B cell (primary cell): ENCODE measurements at regions not wholly inside any gene's neighbourhood (a gene's known extent, or its start where the extent isn't known, plus 50 kb on each side); places are given as distances from the start of the nearest gene placed in this dataset.

ENCODE experiments used
- ATAC-seq: fragments of 200-7000 bp; cut with Tn5 transposase; one replicate; pipeline ENCODE4 v1.10.0; 2021; ENCODE audit warnings: low read depth, mild to moderate bottlenecking, moderate number of reproducible peaks, moderate library complexity
- CTCF ChIA-PET: fragments of 350-600 bp; sonication (Branson Sonifier 250); formaldehyde crosslinking; loops from one replicate; lab custom pipeline; 2021; ENCODE audit warnings: antibody characterized with exemption, inconsistent platforms; lab: Charles Lee
- POLR2A ChIA-PET: fragments of 350-600 bp; sonication (Branson Sonifier 250); formaldehyde crosslinking; loops from one replicate; lab custom pipeline; 2021; ENCODE audit warnings: antibody characterized with exemption; lab: Charles Lee
- DNase-seq: peaks from one replicate; pipeline ENCODE4 v3.0.0; 2013
- H2AFZ ChIP-seq: 2 replicates; pipeline ENCODE4 v1.6.1; 2012; ENCODE audit warnings: mild to moderate bottlenecking, low read depth, low read length; ENCODE audit not compliant: insufficient read depth, poor library complexity, severe bottlenecking
- H3K27ac ChIP-seq, 2 donors: 1 replicate in 1 of 2; 2 replicates in 1 of 2; pipeline ENCODE4 v1.5.1; 2012 to 2013; ENCODE audit warnings: low read length in 2 of 2, mild to moderate bottlenecking in 2 of 2, moderate library complexity in 1 of 2
- H3K27me3 ChIP-seq, 4 experiments: fragments of 200-600 bp in 1 of 4; sonication (generic) in 1 of 4; replicated peaks in 1 of 4; 1 replicate in 2 of 4; 2 replicates in 2 of 4; pipeline versions ENCODE4 v1.6.1 to v1.7.0; 2013 to 2016; ENCODE audit warnings: low read length in 3 of 4, mild to moderate bottlenecking in 2 of 4, mixed read lengths in 1 of 4, moderate library complexity in 1 of 4; ENCODE audit not compliant: insufficient read depth in 4 of 4, control insufficient read depth in 3 of 4; ENCODE audit errors: control extremely low read depth in 1 of 4
- H3K36me3 ChIP-seq, 2 experiments: replicated peaks in 1 of 2; 1 replicate in 1 of 2; 2 replicates in 1 of 2; pipeline versions ENCODE4 v1.6.1 to v1.7.1; 2013; ENCODE audit warnings: low read length in 1 of 2; ENCODE audit not compliant: insufficient read depth in 2 of 2, control insufficient read depth in 1 of 2; ENCODE audit errors: control extremely low read depth in 1 of 2, extremely low read depth in 1 of 2
- H3K4me1 ChIP-seq, 2 donors: fragments of 200-600 bp in 1 of 2; sonication (generic) in 1 of 2; 1 replicate in 1 of 2; 2 replicates in 1 of 2; pipeline versions ENCODE4 v1.5.1 to v1.6.1; 2013 to 2017; ENCODE audit warnings: low read length in 2 of 2; ENCODE audit not compliant: control insufficient read depth in 2 of 2, insufficient read depth in 2 of 2
- H3K4me2 ChIP-seq: replicated peaks from 2 replicates; pipeline ENCODE3; 2012; ENCODE audit warnings: mild to moderate bottlenecking, low read depth, low read length; ENCODE audit not compliant: poor library complexity, severe bottlenecking
- H3K4me3 ChIP-seq, 5 experiments: fragments of 200-600 bp in 1 of 5; sonication (generic) in 1 of 5; 1 replicate in 3 of 5; 2 replicates in 2 of 5; pipeline versions ENCODE4 v1.5.1 to v1.7.0; 2011 to 2016; ENCODE audit warnings: low read length in 4 of 5, mild to moderate bottlenecking in 4 of 5, low read depth in 2 of 5, control low read depth in 1 of 5, moderate library complexity in 1 of 5; ENCODE audit not compliant: insufficient read depth in 1 of 5; ENCODE audit errors: control extremely low read depth in 1 of 5, extremely low read depth in 1 of 5
- H3K79me2 ChIP-seq: fragments of 200-600 bp; sonication (generic); one replicate; pipeline ENCODE4 v1.6.0; 2016; ENCODE audit warnings: low read length; ENCODE audit not compliant: control insufficient read depth, insufficient read depth
- H3K9ac ChIP-seq: fragments of 200-600 bp; sonication (generic); 2 replicates; pipeline ENCODE4 v1.6.1; 2017; ENCODE audit warnings: mild to moderate bottlenecking, low read length, moderate library complexity
- H3K9me3 ChIP-seq, 3 donors: one replicate each; pipeline versions ENCODE4 v1.6.1 to v1.7.1; 2013; ENCODE audit warnings: low read length in 2 of 3; ENCODE audit not compliant: control insufficient read depth in 2 of 3, insufficient read depth in 1 of 3; ENCODE audit errors: control extremely low read depth in 1 of 3
- H4K20me1 ChIP-seq: 2 replicates; pipeline ENCODE4 v1.6.0; 2012; ENCODE audit warnings: mild to moderate bottlenecking, low read length; ENCODE audit not compliant: insufficient read depth, control insufficient read depth, poor library complexity, severe bottlenecking
- H3K27ac Mint-ChIP-seq: one replicate; pipeline ENCODE4 v1.8.0; 2021; ENCODE audit warnings: mixed read lengths
- H3K27me3 Mint-ChIP-seq: one replicate; pipeline ENCODE4 v1.8.0; 2021; ENCODE audit warnings: mixed read lengths
- H3K4me1 Mint-ChIP-seq: one replicate; pipeline ENCODE4 v1.8.0; 2021; ENCODE audit warnings: mixed read lengths
- H3K4me3 Mint-ChIP-seq: one replicate; pipeline ENCODE4 v1.8.0; 2021; ENCODE audit warnings: mixed read lengths
- H3K9me3 Mint-ChIP-seq: one replicate; pipeline ENCODE4 v1.8.0; 2022; ENCODE audit warnings: mixed read lengths; ENCODE audit not compliant: insufficient read depth
- CTCF ChIP-seq: fragments of 200-600 bp; IDR thresholded peaks from one replicate; pipeline ENCODE4 v1.8.0; 2022; ENCODE audit warnings: antibody characterized with exemption, mild to moderate bottlenecking
- EZH2 ChIP-seq: IDR thresholded peaks from 2 replicates; pipeline ENCODE4 v1.6.1; 2012; ENCODE audit warnings: borderline replicate concordance, low read depth, mild to moderate bottlenecking, moderate library complexity, low read length; ENCODE audit not compliant: insufficient read depth, poor library complexity, severe bottlenecking
- WGBS: methylation state at CpG from one replicate; pipeline ENCODE4 v1.1.5; 2013; ENCODE audit warnings: missing lambda C conversion rate; ENCODE audit not compliant: insufficient coverage; 5-methylcytosine and 5-hydroxymethylcytosine counted together
- intact Hi-C: fragments of 100-400 bp; cut with micrococcal nuclease; formaldehyde crosslinking; loops from one replicate; pipeline ENCODE4 v1.10.0; 2022

- TF ChIP-seq EZH2 (no peak), CTCF (no peak)
- no peak overlapping the region for H3K27ac ChIP-seq
- H3K4me2 ChIP-seq = no peak overlapping the region
- no peaks in the 10 kb centered on the region for H3K4me1 ChIP-seq
- Mint-ChIP-seq H3K4me1 (no peaks in the 10 kb centered on the region), H3K27me3 (no peaks in the 10 kb centered on the region), H3K4me3 (no peak overlapping the region), H3K9me3 (no peaks in the 10 kb centered on the region), H3K27ac (no peak overlapping the region)
- POLR2A ChIA-PET = no interaction called here
- no peak overlapping the region for H3K9ac ChIP-seq
- 64% methylated on average over 6 of the region's 6 CpGs for WGBS
- H3K9me3 ChIP-seq = no peaks in the 10 kb centered on the region
- DNase-seq (no peak), ATAC-seq (no peak)
- H3K4me3 ChIP-seq = no peak overlapping the region
- H2AFZ ChIP-seq = no peak overlapping the region
- CTCF ChIA-PET = no interaction called here
- no peaks in the 10 kb centered on the region for H4K20me1 ChIP-seq
- H3K36me3 ChIP-seq = no peaks in the 10 kb centered on the region
- no peaks in the 10 kb centered on the region for H3K79me2 ChIP-seq
- intact Hi-C loops = no loop called here
- no peaks in the 10 kb centered on the region for H3K27me3 ChIP-seq
These were observed 314.9 kb upstream of the NECTIN3 start for GRCh38 chr3:110756705-110757104.

GRCh38 chr3:110758208-110758607 is 313.4 kb upstream of the NECTIN3 start:
- H3K27me3 Mint-ChIP-seq = no peaks in the 10 kb centered on the region
- 69% methylated on average over 2 of the region's 2 CpGs for WGBS
- no peak overlapping the region for H3K4me3 Mint-ChIP-seq
- H3K4me1 Mint-ChIP-seq = no peaks in the 10 kb centered on the region
- no peaks in the 10 kb centered on the region for H3K9me3 ChIP-seq
- no peaks in the 10 kb centered on the region for H3K4me1 ChIP-seq
- H3K36me3 ChIP-seq = no peaks in the 10 kb centered on the region
- H3K79me2 ChIP-seq = no peaks in the 10 kb centered on the region
- POLR2A ChIA-PET = no interaction called here
- TF ChIP-seq CTCF (no peak), EZH2 (no peak)
- no peak overlapping the region for H3K27ac ChIP-seq
- H3K27ac Mint-ChIP-seq = no peak overlapping the region
- no peaks in the 10 kb centered on the region for H4K20me1 ChIP-seq
- H3K9ac ChIP-seq = no peak overlapping the region
- H3K27me3 ChIP-seq = no peaks in the 10 kb centered on the region
- CTCF ChIA-PET = no interaction called here
- intact Hi-C loops = no loop called here
- DNase-seq (no peak), ATAC-seq (no peak)
- no peaks in the 10 kb centered on the region for H3K9me3 Mint-ChIP-seq
- H2AFZ ChIP-seq = no peak overlapping the region
- no peak overlapping the region for H3K4me2 ChIP-seq
- no peak overlapping the region for H3K4me3 ChIP-seq
